GM12864 (cell line): ENCODE measurements at regions not wholly inside any gene's neighbourhood (a gene's known extent, or its start where the extent isn't known, plus 50 kb on each side); places are given as distances from the start of the nearest gene placed in this dataset.

ENCODE experiments used
- DNase-seq: peaks from one replicate; pipeline ENCODE4 v3.0.0-alpha.2; 2011; ENCODE audit warnings: low read depth
- H3K4me3 ChIP-seq: 2 replicates; pipeline ENCODE4 v1.5.1; 2011; ENCODE audit warnings: mild to moderate bottlenecking, low read depth, low read length, control low read depth
- CTCF ChIP-seq: IDR thresholded peaks from 2 replicates; pipeline ENCODE4 v1.5.1; 2011; ENCODE audit warnings: low read depth, mild to moderate bottlenecking, moderate library complexity, low read length, control low read depth, inconsistent platforms; ENCODE audit errors: missing control alignments

DNA sequence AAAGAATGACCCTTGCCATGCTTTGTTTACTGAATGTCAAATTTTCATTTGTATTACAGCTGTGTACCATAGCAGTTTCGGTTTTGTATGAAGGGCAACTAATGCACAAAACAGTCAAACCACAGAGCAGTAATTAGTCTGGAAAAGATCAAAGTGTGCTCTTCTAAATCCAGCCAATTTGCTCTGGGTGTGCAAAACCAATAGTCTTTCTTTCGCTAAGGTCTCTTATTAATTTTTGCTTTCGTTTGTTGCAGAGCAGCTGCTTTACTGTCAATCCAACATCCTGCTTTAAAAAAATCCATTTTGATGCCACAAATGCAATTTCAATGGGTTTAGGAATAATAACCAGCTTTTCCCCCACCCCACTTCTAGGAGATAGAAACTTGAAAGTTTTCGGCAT lies 114.2 kb downstream of the BRMS1L start:
- no peak for DNase-seq
- H3K4me3 ChIP-seq, result no peak overlapping the region

DNA sequence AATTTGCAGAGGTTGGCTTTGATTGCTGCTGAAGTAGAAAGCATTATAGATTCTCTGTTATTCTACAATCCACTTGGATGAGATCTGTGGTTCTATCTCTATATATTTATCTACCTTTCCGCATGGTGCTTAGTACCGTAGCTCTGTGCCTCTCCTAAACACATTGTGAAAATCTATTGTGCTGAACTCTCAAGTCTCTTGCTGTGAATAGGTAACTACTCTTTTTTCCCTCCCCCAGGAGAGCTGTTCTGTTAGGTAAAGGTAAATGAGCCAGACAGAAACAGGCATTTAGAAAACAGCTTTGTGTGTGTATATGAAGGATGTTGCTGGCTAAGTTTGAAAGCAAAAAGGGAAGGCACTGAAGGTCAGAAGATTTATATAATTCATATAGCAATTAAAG lies 112.6 kb downstream of the BRMS1L start:
- no peak overlapping the region for H3K4me3 ChIP-seq
- no peak for DNase-seq
- TF ChIP-seq CTCF, result no peak

More for the DNA sequence above, 114.2 kb downstream of the BRMS1L start:
- TF ChIP-seq CTCF, result no peak

GRCh38 chr14:35934499-35934898 lies 108.4 kb downstream of the BRMS1L start:
- no peak overlapping the region for H3K4me3 ChIP-seq
- TF ChIP-seq CTCF, result no peak
- DNase-seq, result no peak

DNA sequence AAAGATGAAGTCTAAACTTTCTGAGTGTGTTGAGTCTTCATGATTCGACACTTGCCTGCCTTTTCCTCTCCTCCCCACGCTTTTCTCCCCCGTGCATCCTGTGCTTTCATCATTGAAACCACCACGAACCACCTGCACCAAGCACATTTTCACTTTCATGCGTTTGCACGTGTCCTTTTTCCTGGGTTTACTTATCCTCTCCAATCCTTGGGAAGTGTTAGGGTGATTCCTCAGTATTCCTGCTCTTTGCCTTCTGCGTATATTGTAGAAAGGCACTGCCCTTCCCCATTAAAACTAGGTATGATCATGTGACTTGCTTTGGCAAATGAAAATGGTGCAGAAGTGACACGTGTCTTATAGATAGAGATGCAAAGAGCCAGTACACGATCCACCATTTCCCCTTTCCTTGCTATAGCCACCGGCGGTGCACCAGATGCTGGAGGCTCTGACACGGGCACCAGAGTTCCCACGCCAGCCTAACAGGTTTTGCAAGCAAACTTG lies 106.6 kb downstream of the BRMS1L start:
- no peak for TF ChIP-seq CTCF
- H3K4me3 ChIP-seq, result no peak overlapping the region; the same call in 1 of the 2 replicates
- DNase-seq, result peak; percentile 33

GRCh38 chr14:35932136-35932535 lies 106.0 kb downstream of the BRMS1L start:
- no peak overlapping the region for H3K4me3 ChIP-seq
- TF ChIP-seq CTCF, result no peak
- no peak for DNase-seq

- no peak for TF ChIP-seq CTCF
Observed at GRCh38 chr14:35931346-35931745, 105.2 kb downstream of the BRMS1L start.

GRCh38 chr14:35929186-35929585 lies 103.0 kb downstream of the BRMS1L start:
- no peak overlapping the region for H3K4me3 ChIP-seq
- TF ChIP-seq CTCF, result no peak
- no peak for DNase-seq

More at GRCh38 chr14:35931346-35931745, 105.2 kb downstream of the BRMS1L start:
- H3K4me3 ChIP-seq, result no peak overlapping the region
- DNase-seq, result no peak
